HepG2 (cell line): ENCODE measurements at regions not wholly inside any gene's neighbourhood (a gene's known extent, or its start where the extent isn't known, plus 50 kb on each side); places are given as distances from the start of the nearest gene placed in this dataset.

Experiments
- ATAC-seq: fragments of 200-7000 bp; cut with Tn5 transposase; 3 replicates; pipeline ENCODE4 v1.9.1; 2020; ENCODE audit warnings: mild to moderate bottlenecking, moderate library complexity
- BruUV-seq: library from RNA; stranded (reverse); fragments of 400-500 nt; replicated peaks from 2 replicates; lab custom pipeline; 2021; lab: Mats Ljungman, UMichigan
- CTCF ChIA-PET: fragments of 300-600 bp; formaldehyde crosslinking; extraction: SDS; loops from one replicate; lab custom pipeline; 2021; ENCODE audit warnings: low total read pairs, inconsistent platforms, low intra/inter-chr PET ratio; lab: Yijun Ruan, JAX
- POLR2A ChIA-PET: fragments of 350-600 bp; sonication (Branson Sonifier 250); formaldehyde crosslinking; loops from one replicate; lab custom pipeline; 2020; ENCODE audit warnings: antibody characterized with exemption, inconsistent platforms; lab: Yijun Ruan, JAX
- DNase-seq: peaks from one replicate; pipeline ENCODE4 v3.0.0-alpha.2; 2015; ENCODE audit warnings: low spot score
- FAIRE-seq: peaks from 3 replicates; lab custom pipeline; 2011; peaks lifted over from hg19 to GRCh38; lab: Jason Lieb, UNC
- H2AFZ ChIP-seq: one replicate; pipeline ENCODE4 v1.6.1; 2011; ENCODE audit warnings: low read length, inconsistent platforms
- H3K27ac ChIP-seq: fragments of 300-600 bp; 3 replicates; pipeline ENCODE4 v1.8.0; 2011; ENCODE audit warnings: mixed run types, mild to moderate bottlenecking, mixed read lengths, low read length, inconsistent platforms; ENCODE audit not compliant: insufficient read depth; ENCODE audit errors: extremely low read length
- H3K27me3 ChIP-seq, 2 experiments: fragments of 200-600 bp in 1 of 2; 2 replicates in 1 of 2; 3 replicates in 1 of 2; pipeline versions ENCODE4 v1.6.0 to v1.8.0; 2011; ENCODE audit warnings: low read length in 2 of 2, mild to moderate bottlenecking in 2 of 2, moderate library complexity in 2 of 2, inconsistent platforms in 1 of 2; ENCODE audit not compliant: insufficient read depth in 2 of 2, control insufficient read depth in 1 of 2
- H3K36me3 ChIP-seq, 2 experiments: fragments of 200-600 bp in 1 of 2; replicated peaks in 1 of 2; 2 replicates in 1 of 2; 3 replicates in 1 of 2; pipeline versions ENCODE4 v1.5.1 to v1.8.0; 2011; ENCODE audit warnings: low read length in 2 of 2, inconsistent platforms in 1 of 2; ENCODE audit not compliant: insufficient read depth in 2 of 2, control insufficient read depth in 1 of 2
- H3K4me1 ChIP-seq: 2 replicates; pipeline ENCODE4 v1.5.1; 2012; ENCODE audit warnings: low read length, inconsistent platforms; ENCODE audit not compliant: insufficient read depth
- H3K4me2 ChIP-seq: 2 replicates; pipeline ENCODE4 v1.6.0; 2011; ENCODE audit warnings: low read depth, low read length, inconsistent platforms
- H3K4me3 ChIP-seq, 3 experiments: fragments of 200-600 bp in 1 of 3; sonication (generic), shearing (Covaris generic) in 1 of 3; replicated peaks in 1 of 3; 2 replicates each; pipeline ENCODE4 v1.5.1; 2011 to 2016; ENCODE audit warnings: low read length in 3 of 3, inconsistent platforms in 2 of 3, low read depth in 2 of 3, mild to moderate bottlenecking in 2 of 3, control low read depth in 1 of 3, mixed read lengths in 1 of 3; ENCODE audit not compliant: insufficient read depth in 1 of 3
- H3K79me2 ChIP-seq: one replicate; pipeline ENCODE4 v1.6.1; 2011; ENCODE audit warnings: low read length, inconsistent platforms; ENCODE audit not compliant: insufficient read depth
- H3K9ac ChIP-seq: 2 replicates; pipeline ENCODE4 v1.6.0; 2011; ENCODE audit warnings: mild to moderate bottlenecking, low read depth, low read length, inconsistent platforms; ENCODE audit not compliant: insufficient read depth
- H3K9me3 ChIP-seq: 2 replicates; pipeline ENCODE4 v1.5.1; 2012; ENCODE audit warnings: mild to moderate bottlenecking, low read length
- H4K20me1 ChIP-seq: 2 replicates; pipeline ENCODE4 v1.6.0; 2011; ENCODE audit warnings: inconsistent platforms, mild to moderate bottlenecking, low read length, moderate library complexity; ENCODE audit not compliant: insufficient read depth
- AHR ChIP-seq: IDR thresholded peaks from 2 replicates; pipeline ENCODE4 v1.6.1; 2018; ENCODE audit warnings: missing genetic modification reagents, missing compliant biosample characterization
- ESRRA ChIP-seq: sonication (generic); formaldehyde crosslinking; IDR thresholded peaks from 2 replicates; pipeline ENCODE4 v1.5.1; 2020; ENCODE audit warnings: mild to moderate bottlenecking, low read depth, missing genetic modification reagents
- GATAD1 ChIP-seq: IDR thresholded peaks from 2 replicates; pipeline ENCODE4 v1.6.1; 2016; ENCODE audit warnings: missing genetic modification reagents, missing compliant biosample characterization
- IRF1 ChIP-seq: sonication (generic); formaldehyde crosslinking; IDR thresholded peaks from 2 replicates; pipeline ENCODE4 v1.4.0; 2020; ENCODE audit warnings: low read depth, mild to moderate bottlenecking, missing genetic modification reagents
- MLXIP ChIP-seq: sonication (generic); formaldehyde crosslinking; IDR thresholded peaks from 2 replicates; pipeline ENCODE4 v1.9.0; 2021; ENCODE audit warnings: missing genetic modification reagents, borderline replicate concordance
- NBN ChIP-seq: fragments of 450-650 bp; conservative IDR thresholded peaks from 2 replicates; pipeline ENCODE4 v1.6.1; 2017
- NR2F1 ChIP-seq, 2 experiments: fragments of 450-650 bp in 1 of 2; formaldehyde crosslinking in 1 of 2; IDR thresholded peaks; 2 replicates each; pipeline versions ENCODE4 v1.5.0 to v1.6.1; 2016 to 2020; ENCODE audit warnings: mild to moderate bottlenecking in 1 of 2, missing compliant biosample characterization in 1 of 2, missing genetic modification reagents in 1 of 2, moderate library complexity in 1 of 2
- NRL ChIP-seq: sonication (generic); formaldehyde crosslinking; IDR thresholded peaks from 2 replicates; pipeline ENCODE4 v1.5.0; 2020; ENCODE audit warnings: missing genetic modification reagents, mild to moderate bottlenecking, moderate library complexity, borderline replicate concordance
- PHF5A ChIP-seq: IDR thresholded peaks from one replicate; pipeline ENCODE4 v1.6.1; 2018; ENCODE audit warnings: low read depth, missing genetic modification reagents; ENCODE audit not compliant: unreplicated experiment
- TAF1 ChIP-seq: sonication (generic); formaldehyde crosslinking; IDR thresholded peaks from 2 replicates; pipeline ENCODE4 v1.4.0; 2020; ENCODE audit warnings: missing genetic modification reagents
- ZBTB37 ChIP-seq: sonication (generic); formaldehyde crosslinking; IDR thresholded peaks from 2 replicates; pipeline ENCODE4 v1.4.0; 2020; ENCODE audit warnings: mild to moderate bottlenecking, missing genetic modification reagents
- ZBTB39 ChIP-seq: sonication (generic); formaldehyde crosslinking; IDR thresholded peaks from 2 replicates; pipeline ENCODE4 v1.5.0; 2020; ENCODE audit warnings: missing genetic modification reagents
- ZBTB44 ChIP-seq: sonication (generic); formaldehyde crosslinking; IDR thresholded peaks from 2 replicates; pipeline ENCODE4 v1.4.0; 2020; ENCODE audit warnings: missing genetic modification reagents
- ZNF251 ChIP-seq: sonication (generic); formaldehyde crosslinking; IDR thresholded peaks from 2 replicates; pipeline ENCODE4 v1.9.0; 2021; ENCODE audit warnings: mild to moderate bottlenecking, missing genetic modification reagents
- ZNF558 ChIP-seq: sonication (generic); formaldehyde crosslinking; IDR thresholded peaks from 2 replicates; pipeline ENCODE4 v1.9.0; 2022; ENCODE audit warnings: mild to moderate bottlenecking, missing genetic modification reagents, borderline replicate concordance
- ZNF740 ChIP-seq: sonication (generic); formaldehyde crosslinking; IDR thresholded peaks from 2 replicates; pipeline ENCODE4 v1.4.0; 2020; ENCODE audit warnings: missing genetic modification reagents
- ZNF75D ChIP-seq: sonication (generic); formaldehyde crosslinking; IDR thresholded peaks from 2 replicates; pipeline ENCODE4 v1.8.1; 2023; ENCODE audit warnings: missing genetic modification reagents, mild to moderate bottlenecking, borderline replicate concordance
- WGBS: methylation state at CpG from one replicate; pipeline ENCODE4 v1.1.6; 2017; ENCODE audit warnings: low lambda C conversion rate; 5-methylcytosine and 5-hydroxymethylcytosine counted together
- in situ Hi-C: cut with HindIII; loops from 2 replicates; pipeline ENCODE4 v1.10.0; 2017; ENCODE audit warnings: low pct_unique_long_range_greater_than_20kb; ENCODE audit not compliant: extremely low pct_ligation_motif_present
- intact Hi-C: fragments of 100-400 bp; cut with micrococcal nuclease; formaldehyde crosslinking; loops from one replicate; pipeline ENCODE4 v1.10.0; 2022; ENCODE audit not compliant: unreplicated experiment

GRCh38 chrX:94041881-94042280 lies 367.9 kb downstream of the FAM133A start:
- ATAC-seq (no peak), DNase-seq (no peak), FAIRE-seq (no peak)
- no TSS peak for BruUV-seq
- Histone ChIP-seq H2AFZ (no peak overlapping the region), H3K9ac (no peak overlapping the region), H3K4me2 (no peak overlapping the region), H4K20me1 (no peaks in the 10 kb centered on the region), H3K9me3 (no peaks in the 10 kb centered on the region), H3K27ac (no peak overlapping the region), H3K36me3 (no peaks in the 10 kb centered on the region), H3K27me3 (no peaks in the 10 kb centered on the region), H3K4me3 (no peak overlapping the region), H3K4me1 (no peaks in the 10 kb centered on the region), H3K79me2 (no peaks in the 10 kb centered on the region)
- intact Hi-C loops: no loop called here
- in situ Hi-C loops: no loop called here
- ChIA-PET CTCF (no interaction called here), POLR2A (no interaction called here)
- no CpG with 5 or more reads among the region's 2 CpGs for WGBS
- TF ChIP-seq NR2F1 (CRISPR knock-in tag; IDR thresholded peaks at IDR 0.05) (no peak), ZNF740 (CRISPR knock-in tag) (no peak), ZNF558 (no peak), ESRRA (no peak), NRL (CRISPR knock-in tag) (no peak), ZBTB39 (no peak), ZBTB37 (CRISPR knock-in tag) (no peak), ZBTB44 (CRISPR knock-in tag) (no peak), PHF5A (CRISPR knock-in tag) (no peak), GATAD1 (CRISPR knock-in tag) (no peak), IRF1 (no peak), NBN (no peak), ZNF251 (no peak), TAF1 (CRISPR knock-in tag) (no peak), AHR (CRISPR knock-in tag) (no peak), MLXIP (CRISPR knock-in tag) (no peak), ZNF75D (CRISPR knock-in tag) (no peak)
